GM23338 (cell line): ENCODE measurements at regions not wholly inside any gene's neighbourhood (a gene's known extent, or its start where the extent isn't known, plus 50 kb on each side); places are given as distances from the start of the nearest gene placed in this dataset.

Experiments used
- CREB1 ChIP-seq: fragments of 250-450 bp; sonication (Bioruptor Pico); IDR thresholded peaks from 2 replicates; pipeline ENCODE4 v1.5.0; 2020; ENCODE audit warnings: low read depth, mild to moderate bottlenecking, moderate library complexity
- CTCF ChIP-seq, 2 experiments: fragments of 200-600 bp in 1 of 2; sonication (generic) in 1 of 2; conservative IDR thresholded peaks; 2 replicates each; pipeline versions ENCODE4 v1.5.1 to v1.6.1; 2016 to 2017; ENCODE audit warnings: antibody characterized with exemption in 2 of 2, low read depth in 2 of 2, mild to moderate bottlenecking in 2 of 2, moderate library complexity in 1 of 2
- ETS1 ChIP-seq: IDR thresholded peaks from 2 replicates; pipeline ENCODE4 v1.6.1; 2016; ENCODE audit warnings: antibody characterized with exemption
- EZH2 ChIP-seq: fragments of 200-600 bp; sonication (generic); IDR thresholded peaks from one replicate; pipeline ENCODE4 v1.8.0; 2017; ENCODE audit warnings: antibody characterized with exemption, mild to moderate bottlenecking, low read depth; ENCODE audit not compliant: unreplicated experiment
- EZH2phosphoT487 ChIP-seq: fragments of 200-600 bp; sonication (generic); IDR thresholded peaks from one replicate; pipeline ENCODE4 v1.8.1; 2018; ENCODE audit warnings: antibody characterized with exemption; ENCODE audit not compliant: unreplicated experiment
- JUNB ChIP-seq: IDR thresholded peaks from one replicate; pipeline ENCODE4 v1.6.1; 2016; ENCODE audit warnings: antibody characterized with exemption; ENCODE audit not compliant: unreplicated experiment
- NANOG ChIP-seq: IDR thresholded peaks from 2 replicates; pipeline ENCODE4 v1.6.1; 2016; ENCODE audit warnings: antibody characterized with exemption, borderline replicate concordance
- POLR2AphosphoS5 ChIP-seq: IDR thresholded peaks from 2 replicates; pipeline ENCODE4 v1.6.1; 2016; ENCODE audit warnings: antibody characterized with exemption, low read depth
- REST ChIP-seq: IDR thresholded peaks from one replicate; pipeline ENCODE4 v1.6.1; 2018; ENCODE audit warnings: antibody characterized with exemption; ENCODE audit not compliant: unreplicated experiment
- STAT1 ChIP-seq: IDR thresholded peaks from one replicate; pipeline ENCODE4 v1.6.1; 2016; ENCODE audit warnings: antibody characterized with exemption; ENCODE audit not compliant: unreplicated experiment
- ZNF114 ChIP-seq: fragments of 250-450 bp; sonication (Bioruptor Pico); IDR thresholded peaks from 2 replicates; pipeline ENCODE4 v1.5.0; 2020; ENCODE audit warnings: mild to moderate bottlenecking, moderate library complexity
- ZNF331 ChIP-seq: fragments of 250-450 bp; sonication (Bioruptor Pico); IDR thresholded peaks from 2 replicates; pipeline ENCODE4 v1.5.0; 2020; ENCODE audit warnings: low read depth, mild to moderate bottlenecking, moderate library complexity
- ZNF462 ChIP-seq: fragments of 250-450 bp; sonication (Bioruptor Pico); IDR thresholded peaks from 2 replicates; pipeline ENCODE4 v1.5.0; 2020; ENCODE audit warnings: mild to moderate bottlenecking, moderate library complexity

- TF ChIP-seq CTCF (conservative IDR thresholded peaks at IDR 0.05; ENCODE audit: low read depth in 2 of 2) (no peak), EZH2 (no peak), REST (no peak), POLR2AphosphoS5 (no peak), EZH2phosphoT487 (no peak), CREB1 (CRISPR knock-in tag) (no peak), ZNF114 (no peak), STAT1 (no peak), JUNB (no peak), ETS1 (no peak), ZNF331 (CRISPR knock-in tag) (no peak), NANOG (no peak), ZNF462 (CRISPR knock-in tag) (no peak)
Observed at GRCh38 chr14:29169408-29169807, 402.8 kb downstream of the FOXG1 start.
